ENCODE measurements at regions not wholly inside any gene's neighbourhood (a gene's known extent, or its start where the extent isn't known, plus 50 kb on each side); places are given as distances from the start of the nearest gene placed in this dataset.
A peak's percentile ranks its signal among the peaks of the same experiment; 100 is the strongest.
"Not testable (repeated sequence)": the region's sequence is repeated elsewhere in the genome, so short reads cannot be mapped to it uniquely, and the experiment has no call there.

GRCh38 chr4:24195991-24196736 lies 306.3 kb upstream of the PPARGC1A start:
- DNase-seq: no peak

GRCh38 chr4:24192018-24192641 lies 302.3 kb upstream of the PPARGC1A start:
- no peak for DNase-seq

GRCh38 chr4:24190761-24191695 lies 301.2 kb upstream of the PPARGC1A start:
- DNase-seq: no peak

GRCh38 chr4:24188459-24188858 lies 298.6 kb upstream of the PPARGC1A start:
- DNase-seq: no peak

GRCh38 chr4:24186466-24186865 lies 296.6 kb upstream of the PPARGC1A start:
- DNase-seq: no peak

GRCh38 chr4:24181005-24181404 lies 291.2 kb upstream of the PPARGC1A start:
- DNase-seq: no peak

GRCh38 chr4:24180586-24180985 lies 290.7 kb upstream of the PPARGC1A start:
- no peak for DNase-seq

GRCh38 chr4:24179201-24179840 lies 289.5 kb upstream of the PPARGC1A start:
- DNase-seq: no peak

GRCh38 chr4:24177443-24177842 lies 287.6 kb upstream of the PPARGC1A start:
- DNase-seq: not testable (repeated sequence)

- DNase-seq: no peak
These were observed 285.9 kb upstream of the PPARGC1A start for GRCh38 chr4:24175707-24176106.

- no peak for DNase-seq
These were observed 284.8 kb upstream of the PPARGC1A start for GRCh38 chr4:24174602-24175001.

- DNase-seq: no peak
These were observed 282.6 kb upstream of the PPARGC1A start for GRCh38 chr4:24172406-24172805.

- DNase-seq: peak; percentile 48
These were observed 280.1 kb upstream of the PPARGC1A start for GRCh38 chr4:24169956-24170355.

GRCh38 chr4:24168658-24169057 lies 278.8 kb upstream of the PPARGC1A start:
- no peak for DNase-seq

- DNase-seq: no peak
These were observed 276.7 kb upstream of the PPARGC1A start for GRCh38 chr4:24166501-24166900.

GRCh38 chr4:24164797-24165196 lies 274.9 kb upstream of the PPARGC1A start:
- DNase-seq: no peak

- DNase-seq: no peak
These were observed 274.3 kb upstream of the PPARGC1A start for GRCh38 chr4:24164054-24164693.

GRCh38 chr4:24163314-24163713 lies 273.5 kb upstream of the PPARGC1A start:
- no peak for DNase-seq

GRCh38 chr4:24160358-24160757 lies 270.5 kb upstream of the PPARGC1A start:
- DNase-seq: no peak

GRCh38 chr4:24158031-24158430 lies 268.2 kb upstream of the PPARGC1A start:
- DNase-seq: no peak

- no peak for DNase-seq
These were observed 260.2 kb upstream of the PPARGC1A start for GRCh38 chr4:24150034-24150433.

GRCh38 chr4:24146127-24146526 lies 256.3 kb upstream of the PPARGC1A start:
- no peak for DNase-seq

- DNase-seq: no peak
These were observed 255.7 kb upstream of the PPARGC1A start for GRCh38 chr4:24145591-24145990.

Measured in NCI-H510A treated with DMSO at 0.1 percent for 48 hours (cell line).